ENCODE measurements at regions not wholly inside any gene's neighbourhood (a gene's known extent, or its start where the extent isn't known, plus 50 kb on each side); places are given as distances from the start of the nearest gene placed in this dataset.

DNA sequence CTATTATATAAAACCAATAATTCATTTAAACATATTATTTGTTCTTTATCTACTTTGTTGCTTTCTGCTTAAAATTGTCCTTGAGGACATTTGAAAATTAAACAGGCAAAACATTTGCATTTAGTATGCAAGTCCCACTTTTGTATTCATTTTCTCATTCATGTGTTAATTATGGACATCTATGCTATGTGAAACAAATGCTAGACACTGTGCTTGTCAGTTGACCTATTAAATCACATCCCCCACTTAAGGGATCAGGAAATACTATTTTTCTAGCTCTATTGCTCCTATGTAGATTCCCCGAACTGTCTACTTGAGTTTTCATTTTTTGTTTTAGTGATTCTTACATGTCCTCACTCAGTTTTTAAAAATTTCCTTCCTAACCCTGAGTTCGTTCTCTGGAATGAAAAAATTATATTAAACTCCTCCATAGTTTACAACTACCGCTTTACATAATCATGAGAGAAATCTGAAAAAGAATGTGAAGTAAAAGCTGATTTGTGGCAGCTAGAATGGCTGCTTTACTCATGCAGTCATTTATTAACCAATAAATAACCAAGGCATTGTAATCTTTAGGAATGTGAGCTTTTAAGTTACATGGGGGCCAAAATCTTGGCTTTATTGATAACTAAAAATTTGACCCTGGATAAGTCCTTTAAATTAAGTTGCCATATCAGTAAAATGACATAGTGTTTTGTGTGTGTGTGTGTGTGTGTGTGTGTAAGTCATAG, 188.5 kb downstream of the LIG4 start:
- Histone ChIP-seq H3K9me3 (ENCODE audit: control insufficient read depth, insufficient read depth, low read length) (no peaks in the 10 kb centered on the region), H3K27me3 (ENCODE audit: control insufficient read depth, insufficient read depth, low read length) (no peaks in the 10 kb centered on the region), H3K27ac (ENCODE audit: low read depth, low read length) (no peak overlapping the region), H3K4me3 (ENCODE audit: low read depth, low read length) (no peak overlapping the region)
- TF ChIP-seq CTCF (IDR thresholded peaks at IDR 0.05; ENCODE audit: low read depth, low read length): no peak
- ChIA-PET POLR2A (no interaction called here), CTCF (no interaction called here)
- DNase-seq (ENCODE audit: low read depth, low spot score): no peak

- TF ChIP-seq CTCF (IDR thresholded peaks at IDR 0.05; ENCODE audit: low read depth, low read length): no peak
- Histone ChIP-seq H3K27ac (ENCODE audit: low read depth, low read length) (no peak overlapping the region), H3K4me3 (ENCODE audit: low read depth, low read length) (no peak overlapping the region), H3K27me3 (ENCODE audit: control insufficient read depth, insufficient read depth, low read length) (no peaks in the 10 kb centered on the region), H3K9me3 (ENCODE audit: control insufficient read depth, insufficient read depth, low read length) (no peaks in the 10 kb centered on the region; the same call in 1 of the 2 replicates)
- POLR2A ChIA-PET: no interaction called here
- CTCF ChIA-PET: no interaction called here
- no peak for DNase-seq (ENCODE audit: low read depth, low spot score)
Observed at GRCh38 chr13:108020027-108020426, 195.3 kb downstream of the LIG4 start.

DNA sequence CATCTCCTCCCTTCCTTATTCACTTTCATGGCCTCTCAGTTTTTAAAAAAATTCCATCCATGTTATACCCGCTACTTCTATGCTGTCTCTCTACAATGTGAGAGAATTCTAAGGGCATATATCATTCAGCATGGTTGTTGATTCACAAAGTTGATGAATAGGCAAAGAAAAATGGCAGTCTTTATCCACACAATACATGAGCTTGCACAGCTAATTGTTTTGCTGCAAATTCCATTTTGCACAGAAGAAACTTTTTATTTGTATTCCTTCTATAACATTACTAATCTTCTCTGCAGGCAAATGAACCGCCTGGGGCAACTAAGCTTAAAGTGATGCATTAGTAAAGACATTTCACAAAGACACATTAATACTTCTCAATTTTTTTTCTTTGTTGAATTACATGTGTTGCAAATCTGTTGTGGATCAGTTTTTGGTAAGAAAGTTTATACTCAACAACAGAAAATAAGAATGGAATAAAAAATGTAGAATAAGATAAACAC, 196.9 kb downstream of the LIG4 start:
- H3K27ac ChIP-seq (ENCODE audit: low read depth, low read length): no peak overlapping the region
- ChIA-PET CTCF (no interaction called here), POLR2A (no interaction called here)
- TF ChIP-seq CTCF (IDR thresholded peaks at IDR 0.05; ENCODE audit: low read depth, low read length): no peak
- no peak for DNase-seq (ENCODE audit: low read depth, low spot score)
- H3K4me3 ChIP-seq (ENCODE audit: low read depth, low read length): no peak overlapping the region
- H3K9me3 ChIP-seq (ENCODE audit: control insufficient read depth, insufficient read depth, low read length): no peaks in the 10 kb centered on the region; the same call in 1 of the 2 replicates
- no peaks in the 10 kb centered on the region for H3K27me3 ChIP-seq (ENCODE audit: control insufficient read depth, insufficient read depth, low read length)

- no peak for DNase-seq (ENCODE audit: low read depth, low spot score)
Observed at GRCh38 chr13:108006619-108007018, 208.7 kb downstream of the LIG4 start.

More at GRCh38 chr13:108006619-108007018, 208.7 kb downstream of the LIG4 start:
- no peak for TF ChIP-seq CTCF (IDR thresholded peaks at IDR 0.05; ENCODE audit: low read depth, low read length)
- H3K9me3 ChIP-seq (ENCODE audit: control insufficient read depth, insufficient read depth, low read length): peaks cover 3% of the 10 kb centered on the region; the same call in 1 of the 2 replicates
- H3K27me3 ChIP-seq (ENCODE audit: control insufficient read depth, insufficient read depth, low read length): peaks cover 3% of the 10 kb centered on the region
- no peak overlapping the region for H3K4me3 ChIP-seq (ENCODE audit: low read depth, low read length)
- CTCF ChIA-PET: no interaction called here
- POLR2A ChIA-PET: interaction anchor here (0.6 kb wide), 1 partner anchor 467 kb away, joined by 4 read pairs; no protein-coding TSS in a partner anchor
- H3K27ac ChIP-seq (ENCODE audit: low read depth, low read length): no peak overlapping the region
